Testis (tissue), 2 donors: ENCODE measurements at regions not wholly inside any gene's neighbourhood (a gene's known extent, or its start where the extent isn't known, plus 50 kb on each side); places are given as distances from the start of the nearest gene placed in this dataset.

Experiments
- DNase-seq: peaks from one replicate; pipeline ENCODE4 v3.0.0-alpha.2; 2019
- H3K27ac ChIP-seq, 2 donors: fragments of 200-600 bp; sonication (generic); one replicate each; pipeline ENCODE4 v1.5.1; 2019
- H3K27me3 ChIP-seq: fragments of 200-600 bp; sonication (generic); one replicate; pipeline ENCODE4 v1.5.1; 2019
- H3K36me3 ChIP-seq: fragments of 200-600 bp; sonication (generic); one replicate; pipeline ENCODE4 v1.5.1; 2017; ENCODE audit warnings: low read depth; ENCODE audit errors: missing control alignments
- H3K4me1 ChIP-seq: fragments of 200-600 bp; sonication (generic); one replicate; pipeline ENCODE4 v1.5.1; 2019
- H3K4me3 ChIP-seq, 2 donors: fragments of 200-600 bp; sonication (generic); one replicate each; pipeline ENCODE4 v1.5.1; 2017 to 2019
- H3K9me3 ChIP-seq: fragments of 200-600 bp; sonication (generic); one replicate; pipeline ENCODE4 v1.5.1; 2017
- CTCF ChIP-seq, 3 experiments: fragments of 450-650 bp in 2 of 3; fragments of 200-600 bp in 1 of 3; sonication (generic) in 1 of 3; IDR thresholded peaks; one replicate each; pipeline ENCODE4 v1.5.1; 2016 to 2019; ENCODE audit warnings: antibody characterized with exemption in 3 of 3, mild to moderate bottlenecking in 2 of 3, moderate library complexity in 1 of 3
- POLR2A ChIP-seq: fragments of 450-650 bp; IDR thresholded peaks from one replicate; pipeline ENCODE4 v1.6.1; 2017; ENCODE audit warnings: antibody characterized with exemption, mild to moderate bottlenecking, moderate library complexity
- whole genome bisulfite sequencing, 2 donors: methylation state at CpG; one replicate each; pipeline ENCODE4 v1.1.5; 2018; 5-methylcytosine and 5-hydroxymethylcytosine counted together
- intact Hi-C: fragments of 100-400 bp; cut with DNase I; formaldehyde crosslinking; loops from one replicate; pipeline ENCODE4 v1.15.1; 2023; ENCODE audit warnings: low total_unique reads

- Histone ChIP-seq H3K9me3 (no peaks in the 10 kb centered on the region), H3K27ac (no peak overlapping the region), H3K4me3 (no peak overlapping the region), H3K36me3 (no peaks in the 10 kb centered on the region), H3K4me1 (no peaks in the 10 kb centered on the region), H3K27me3 (no peaks in the 10 kb centered on the region)
- no peak for TF ChIP-seq POLR2A
- no peak for TF ChIP-seq CTCF (IDR thresholded peaks at IDR 0.05)
- 68 to 72% methylated on average over 3 of the region's 3 CpGs for WGBS, 2 donors
- intact Hi-C loops = no loop called here
- DNase-seq = no peak
These were observed 1523.0 kb upstream of the B3GALT2 start for GRCh38 chr1:194709439-194709838.

GRCh38 chr1:194707074-194707473 lies 1520.7 kb upstream of the B3GALT2 start:
- intact Hi-C loops = no loop called here
- H3K4me3 ChIP-seq = no peak overlapping the region
- TF ChIP-seq CTCF (IDR thresholded peaks at IDR 0.05) (no peak), POLR2A (no peak)
- 87 to 89% methylated on average over 6 of the region's 6 CpGs for WGBS, 2 donors
- no peak for DNase-seq
- no peaks in the 10 kb centered on the region for H3K4me1 ChIP-seq
- no peaks in the 10 kb centered on the region for H3K9me3 ChIP-seq
- H3K27me3 ChIP-seq = no peaks in the 10 kb centered on the region
- H3K36me3 ChIP-seq = no peaks in the 10 kb centered on the region
- H3K27ac ChIP-seq = no peak overlapping the region

GRCh38 chr1:194705123-194705854 lies 1518.9 kb upstream of the B3GALT2 start:
- WGBS, 2 donors = 43 to 56% methylated on average over 3 of the region's 3 CpGs
- no peak for DNase-seq
- Histone ChIP-seq H3K4me1 (no peaks in the 10 kb centered on the region), H3K4me3 (no peak overlapping the region), H3K9me3 (no peaks in the 10 kb centered on the region), H3K27me3 (no peaks in the 10 kb centered on the region), H3K36me3 (no peaks in the 10 kb centered on the region), H3K27ac (no peak overlapping the region)
- TF ChIP-seq POLR2A = no peak
- TF ChIP-seq CTCF (IDR thresholded peaks at IDR 0.05) = no peak
- intact Hi-C loops = no loop called here

GRCh38 chr1:194698908-194699318 lies 1512.5 kb upstream of the B3GALT2 start:
- 31 to 40% methylated on average over 7 of the region's 7 CpGs for WGBS, 2 donors
- intact Hi-C loops = no loop called here
- TF ChIP-seq CTCF (IDR thresholded peaks at IDR 0.05) (no peak), POLR2A (no peak)
- no peak overlapping the region for H3K27ac ChIP-seq
- H3K9me3 ChIP-seq = no peaks in the 10 kb centered on the region
- no peaks in the 10 kb centered on the region for H3K27me3 ChIP-seq
- H3K4me1 ChIP-seq = no peaks in the 10 kb centered on the region
- no peak for DNase-seq
- H3K36me3 ChIP-seq = no peaks in the 10 kb centered on the region
- no peak overlapping the region for H3K4me3 ChIP-seq

GRCh38 chr1:194693244-194693643 lies 1506.8 kb upstream of the B3GALT2 start:
- TF ChIP-seq POLR2A = no peak
- TF ChIP-seq CTCF (IDR thresholded peaks at IDR 0.05) = no peak
- intact Hi-C loops = no loop called here
- H3K9me3 ChIP-seq = no peaks in the 10 kb centered on the region

More at GRCh38 chr1:194693244-194693643, 1506.8 kb upstream of the B3GALT2 start:
- no peak for DNase-seq
- no peak overlapping the region for H3K27ac ChIP-seq
- H3K4me3 ChIP-seq = no peak overlapping the region
- WGBS, 2 donors = 83 to 90% methylated on average over 2 of the region's 2 CpGs
- no peaks in the 10 kb centered on the region for H3K27me3 ChIP-seq
- H3K4me1 ChIP-seq = no peaks in the 10 kb centered on the region
- no peaks in the 10 kb centered on the region for H3K36me3 ChIP-seq
